ENCODE measurements at regions not wholly inside any gene's neighbourhood (a gene's known extent, or its start where the extent isn't known, plus 50 kb on each side); places are given as distances from the start of the nearest gene placed in this dataset.
"Not testable (repeated sequence)": the region's sequence is repeated elsewhere in the genome, so short reads cannot be mapped to it uniquely, and the experiment has no call there.

GRCh38 chr3:4195006-4195405 lies 108.2 kb upstream of the SETMAR start:
- ChIA-PET CTCF (interaction anchor here (1.2 to 1.6 kb wide), 4 partner anchors 16 to 995 kb away, joined by 3 read pairs; no protein-coding TSS in a partner anchor), POLR2A (no interaction called here)
- no peak for DNase-seq (ENCODE audit: extremely low spot score)
- no peak for TF ChIP-seq CTCF (IDR thresholded peaks at IDR 0.05; ENCODE audit: control extremely low read depth, extremely low read depth, low read depth, missing control alignments)

DNA sequence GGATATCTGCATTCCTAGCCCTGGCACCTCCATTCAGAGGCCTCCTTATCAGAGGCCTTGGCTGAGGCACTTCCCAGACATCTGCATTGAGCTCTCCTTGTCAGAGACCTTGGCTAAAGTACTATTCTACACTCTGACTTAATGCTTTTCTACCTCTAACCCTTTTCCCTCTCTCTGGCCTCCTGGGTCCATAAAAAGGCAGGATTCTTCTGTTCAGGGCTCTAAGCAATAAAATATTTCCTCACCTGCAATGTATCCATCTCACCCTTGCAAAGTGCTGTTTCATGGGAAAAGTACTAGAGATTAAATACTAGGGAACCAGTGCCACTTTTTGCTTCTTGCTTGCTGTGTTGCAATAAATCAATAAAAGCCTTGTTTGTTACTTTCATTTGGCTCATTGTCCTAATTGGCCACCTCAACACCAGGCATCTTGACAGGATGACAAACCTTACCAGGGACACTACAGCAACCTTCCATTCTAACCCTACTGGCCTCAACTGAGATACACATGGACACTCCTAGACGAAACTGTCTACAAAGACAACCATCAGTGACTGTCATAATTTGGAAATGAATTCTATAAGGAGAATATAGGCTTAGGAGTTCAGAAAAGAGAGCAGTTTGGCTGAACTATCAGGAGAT lies 106.5 kb upstream of the SETMAR start:
- no peak for TF ChIP-seq CTCF (IDR thresholded peaks at IDR 0.05; ENCODE audit: control extremely low read depth, extremely low read depth, low read depth, missing control alignments)
- ChIA-PET CTCF (interaction anchor here (1.2 kb wide), 1 partner anchor 19 kb away, joined by 3 read pairs; no protein-coding TSS in a partner anchor), POLR2A (no interaction called here)
- DNase-seq (ENCODE audit: extremely low spot score), result no peak

GRCh38 chr3:4197670-4198069 lies 105.5 kb upstream of the SETMAR start:
- ChIA-PET POLR2A (no interaction called here), CTCF (no interaction called here)
- no peak for TF ChIP-seq CTCF (IDR thresholded peaks at IDR 0.05; ENCODE audit: control extremely low read depth, extremely low read depth, low read depth, missing control alignments)
- DNase-seq (ENCODE audit: extremely low spot score), result no peak

GRCh38 chr3:4198491-4198890 lies 104.7 kb upstream of the SETMAR start:
- ChIA-PET CTCF (no interaction called here), POLR2A (no interaction called here)
- TF ChIP-seq CTCF (IDR thresholded peaks at IDR 0.05; ENCODE audit: control extremely low read depth, extremely low read depth, low read depth, missing control alignments), result no peak
- DNase-seq (ENCODE audit: extremely low spot score), result no peak

DNA sequence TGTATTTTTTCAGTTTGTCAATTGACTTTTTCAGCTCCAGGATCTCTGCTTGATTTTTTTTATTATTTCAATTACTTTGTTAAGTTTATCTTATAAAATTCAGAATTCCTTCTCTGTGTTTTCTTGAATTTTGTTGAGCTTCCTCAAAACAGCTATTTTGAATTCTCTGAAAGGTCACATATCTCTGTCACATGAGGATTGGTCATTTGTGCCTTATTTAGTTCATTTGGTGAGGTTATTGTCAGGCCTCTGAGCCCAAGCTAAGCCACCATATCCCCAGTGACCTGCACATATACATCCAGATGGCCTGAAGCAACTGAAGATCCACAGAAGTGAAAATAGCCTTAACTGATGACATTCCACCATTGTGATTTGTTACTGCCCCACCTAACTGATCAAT lies 98.4 kb upstream of the SETMAR start:
- POLR2A ChIA-PET; DNase-seq (ENCODE audit: extremely low spot score); CTCF ChIA-PET: not testable (repeated sequence)

- CTCF ChIA-PET, result no interaction called here
- no peak for TF ChIP-seq CTCF (IDR thresholded peaks at IDR 0.05; ENCODE audit: control extremely low read depth, extremely low read depth, low read depth, missing control alignments)
- POLR2A ChIA-PET, result no interaction called here
- no peak for DNase-seq (ENCODE audit: extremely low spot score)
Measured at GRCh38 chr3:4207672-4208071, 95.5 kb upstream of the SETMAR start.

DNA sequence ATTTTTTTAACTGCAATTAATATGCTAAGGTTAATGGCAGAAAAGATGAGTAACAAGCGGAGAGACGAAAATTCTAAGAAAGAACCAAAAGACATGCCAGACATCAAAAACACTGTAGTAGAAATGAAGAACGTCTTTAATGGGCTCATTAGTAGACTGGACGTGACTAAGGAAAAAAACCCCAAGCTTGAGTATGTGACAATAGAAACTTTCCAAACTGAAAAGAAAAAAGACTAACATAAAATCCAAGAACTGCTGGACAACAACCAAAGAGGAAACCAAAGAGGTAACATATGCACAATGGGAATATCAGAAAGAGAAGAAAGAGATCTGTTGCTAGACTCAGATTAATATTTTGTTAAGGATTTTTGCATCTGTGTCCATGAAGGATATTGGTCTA lies 94.6 kb upstream of the SETMAR start:
- no peak for DNase-seq (ENCODE audit: extremely low spot score)
- ChIA-PET POLR2A (no interaction called here), CTCF (no interaction called here)
- TF ChIP-seq CTCF (IDR thresholded peaks at IDR 0.05; ENCODE audit: control extremely low read depth, extremely low read depth, low read depth, missing control alignments), result no peak
